ENCODE measurements at regions not wholly inside any gene's neighbourhood (a gene's known extent, or its start where the extent isn't known, plus 50 kb on each side); places are given as distances from the start of the nearest gene placed in this dataset.

DNA sequence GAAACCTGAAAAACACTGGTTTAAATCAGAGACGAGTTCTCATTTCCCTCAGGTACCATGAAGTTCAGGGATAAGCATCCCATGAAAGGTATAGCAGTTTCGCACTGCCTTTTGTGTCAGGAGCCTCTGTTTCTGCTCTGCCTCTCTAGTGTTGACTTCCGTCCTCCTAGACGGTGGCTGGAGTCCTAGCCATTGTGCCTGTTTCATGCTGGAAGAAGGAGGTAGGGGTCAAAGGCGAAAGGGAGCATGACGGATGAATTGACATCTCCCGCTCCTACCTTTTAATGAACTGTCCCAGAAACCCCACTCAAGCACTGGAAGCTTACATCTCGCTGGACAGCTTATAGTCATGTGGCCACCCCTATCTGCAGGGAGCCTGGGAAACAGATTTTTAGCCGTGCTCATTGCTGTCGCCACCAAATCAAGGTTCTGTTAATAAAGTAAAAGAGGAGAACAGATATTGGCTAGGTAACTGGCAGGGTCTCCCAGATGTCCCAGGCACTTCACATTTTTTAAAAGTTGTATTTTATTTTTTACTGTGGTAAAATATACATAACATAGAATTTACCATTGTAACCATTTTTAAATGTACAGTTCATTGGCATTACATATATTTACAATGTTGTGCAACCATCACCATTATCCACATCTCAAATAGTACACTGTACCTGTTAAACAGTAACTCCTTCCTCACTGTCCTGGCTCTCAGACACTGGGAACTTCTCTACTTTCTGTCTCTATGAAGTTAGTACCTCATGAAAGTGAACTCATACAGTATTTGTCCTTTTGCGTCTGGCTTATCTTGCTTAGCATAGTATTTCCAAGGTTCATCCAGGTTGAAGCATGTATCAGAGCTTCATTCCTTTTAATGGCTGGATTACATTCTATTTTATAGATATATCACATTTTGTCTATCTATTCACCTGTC lies 55.0 kb upstream of the CTLA4 start:
- in situ Hi-C loops (cut with MboI; ENCODE audit: low sequenced_read_pairs, unreplicated experiment) = loop anchor here (5.0 to 25.0 kb wide), 2 partner anchors 330 to 575 kb away; partner anchors contain the start of gene CYP20A1
- TF ChIP-seq, protein P1, sequence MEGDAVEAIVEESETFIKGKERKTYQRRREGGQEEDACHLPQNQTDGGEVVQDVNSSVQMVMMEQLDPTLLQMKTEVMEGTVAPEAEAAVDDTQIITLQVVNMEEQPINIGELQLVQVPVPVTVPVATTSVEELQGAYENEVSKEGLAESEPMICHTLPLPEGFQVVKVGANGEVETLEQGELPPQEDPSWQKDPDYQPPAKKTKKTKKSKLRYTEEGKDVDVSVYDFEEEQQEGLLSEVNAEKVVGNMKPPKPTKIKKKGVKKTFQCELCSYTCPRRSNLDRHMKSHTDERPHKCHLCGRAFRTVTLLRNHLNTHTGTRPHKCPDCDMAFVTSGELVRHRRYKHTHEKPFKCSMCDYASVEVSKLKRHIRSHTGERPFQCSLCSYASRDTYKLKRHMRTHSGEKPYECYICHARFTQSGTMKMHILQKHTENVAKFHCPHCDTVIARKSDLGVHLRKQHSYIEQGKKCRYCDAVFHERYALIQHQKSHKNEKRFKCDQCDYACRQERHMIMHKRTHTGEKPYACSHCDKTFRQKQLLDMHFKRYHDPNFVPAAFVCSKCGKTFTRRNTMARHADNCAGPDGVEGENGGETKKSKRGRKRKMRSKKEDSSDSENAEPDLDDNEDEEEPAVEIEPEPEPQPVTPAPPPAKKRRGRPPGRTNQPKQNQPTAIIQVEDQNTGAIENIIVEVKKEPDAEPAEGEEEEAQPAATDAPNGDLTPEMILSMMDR (IDR thresholded peaks at IDR 0.05; ENCODE audit: borderline replicate concordance, control extremely low read depth, extremely low read depth, insufficient read depth, missing control alignments) = no peak
- no peak for DNase-seq (ENCODE audit: low spot score)

DNA sequence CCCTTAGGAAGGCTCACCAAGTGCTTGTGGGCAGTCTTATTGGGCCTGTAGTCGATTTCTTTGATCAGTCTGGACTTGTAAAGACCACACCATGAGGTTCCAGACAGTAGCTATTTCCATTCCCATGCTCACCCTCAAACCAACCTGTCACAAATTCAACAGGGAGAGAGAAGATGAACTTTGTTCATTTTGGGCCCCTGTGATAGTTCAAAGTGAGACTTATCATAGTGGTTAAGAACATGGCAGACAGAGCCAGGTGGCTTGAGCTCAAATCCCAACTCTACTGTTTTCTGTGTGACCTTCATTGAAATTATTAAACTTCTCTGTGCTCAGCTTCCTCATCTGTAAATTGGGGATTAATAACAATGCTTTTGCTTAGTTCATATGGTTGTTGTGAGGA lies 53.9 kb upstream of the CTLA4 start:
- no peak for DNase-seq (ENCODE audit: low spot score)
- TF ChIP-seq, protein P1 (IDR thresholded peaks at IDR 0.05; ENCODE audit: borderline replicate concordance, control extremely low read depth, extremely low read depth, insufficient read depth, missing control alignments) = no peak
- in situ Hi-C loops (cut with MboI; ENCODE audit: low sequenced_read_pairs, unreplicated experiment) = loop anchor here (5.0 to 25.0 kb wide), 2 partner anchors 331 to 576 kb away; partner anchors contain the start of gene CYP20A1

DNA sequence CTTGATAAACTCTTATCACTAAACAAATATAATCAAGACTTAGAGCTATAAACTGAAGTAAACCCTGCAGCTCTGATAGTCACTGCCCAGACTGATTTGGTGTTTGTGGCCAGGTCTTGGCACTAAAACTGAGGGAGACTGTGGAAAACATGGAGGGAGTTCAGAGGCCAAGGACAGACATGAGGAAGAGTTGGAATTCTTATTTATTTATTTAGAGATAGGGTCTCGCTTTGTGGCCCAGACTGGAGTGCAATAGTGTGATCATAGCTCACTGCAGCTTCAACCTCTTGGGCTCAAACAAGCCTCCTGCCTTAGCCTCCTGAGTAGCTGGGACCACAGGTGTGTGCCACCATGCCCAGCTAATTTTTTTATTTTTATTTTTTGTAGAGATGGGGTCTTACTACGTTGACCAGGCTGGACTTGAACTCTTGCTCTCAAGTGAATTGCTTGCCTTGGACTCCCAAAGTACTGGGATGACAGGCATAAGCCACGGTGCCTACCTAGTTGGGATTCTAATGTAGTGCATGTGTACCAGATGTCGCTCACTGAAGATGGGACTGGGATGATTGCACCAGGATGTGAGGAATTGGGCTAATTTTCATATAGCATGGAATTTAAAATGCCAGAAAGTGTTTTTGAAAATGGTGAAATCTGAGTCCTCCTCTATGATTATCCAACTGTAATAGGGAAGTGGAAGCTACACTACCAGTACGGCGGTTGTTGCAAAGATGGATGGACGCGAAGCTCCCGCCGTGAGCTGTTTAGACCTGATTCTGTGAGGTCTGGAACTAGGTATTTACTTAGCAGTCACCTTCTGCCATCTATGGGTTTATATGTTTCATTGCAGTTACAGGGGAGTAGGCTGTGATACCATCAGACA lies 52.7 kb upstream of the CTLA4 start:
- in situ Hi-C loops (cut with MboI; ENCODE audit: low sequenced_read_pairs, unreplicated experiment) = loop anchor here (5.0 to 25.0 kb wide), 2 partner anchors 333 to 578 kb away; partner anchors contain the start of gene CYP20A1
- DNase-seq (ENCODE audit: low spot score) = peak; percentile 69
- TF ChIP-seq, protein P1 (IDR thresholded peaks at IDR 0.05; ENCODE audit: borderline replicate concordance, control extremely low read depth, extremely low read depth, insufficient read depth, missing control alignments) = peak; percentile 67

DNA sequence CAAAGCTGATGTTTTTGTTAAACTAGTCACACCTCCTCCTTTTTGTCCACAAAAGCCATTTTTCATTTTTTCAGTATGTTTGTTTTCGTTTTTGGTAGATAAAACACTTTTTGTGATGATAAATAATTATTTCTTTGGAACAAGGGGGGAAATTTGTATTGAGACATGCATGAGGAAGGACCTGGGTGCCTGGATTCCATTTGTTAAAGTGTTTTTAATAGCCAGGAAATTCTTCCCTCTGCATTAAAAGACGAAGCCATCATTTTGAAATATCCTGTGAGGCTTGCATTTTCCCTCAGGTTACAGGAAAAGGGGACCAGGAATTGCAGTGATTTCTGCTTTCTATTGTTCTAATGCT lies 52.1 kb upstream of the CTLA4 start:
- in situ Hi-C loops (cut with MboI; ENCODE audit: low sequenced_read_pairs, unreplicated experiment) = loop anchor here (25.0 kb wide), 1 partner anchor 578 kb away; the partner anchor contains the start of gene CYP20A1
- DNase-seq (ENCODE audit: low spot score) = no peak
- TF ChIP-seq, protein P1 (IDR thresholded peaks at IDR 0.05; ENCODE audit: borderline replicate concordance, control extremely low read depth, extremely low read depth, insufficient read depth, missing control alignments) = no peak

DNA sequence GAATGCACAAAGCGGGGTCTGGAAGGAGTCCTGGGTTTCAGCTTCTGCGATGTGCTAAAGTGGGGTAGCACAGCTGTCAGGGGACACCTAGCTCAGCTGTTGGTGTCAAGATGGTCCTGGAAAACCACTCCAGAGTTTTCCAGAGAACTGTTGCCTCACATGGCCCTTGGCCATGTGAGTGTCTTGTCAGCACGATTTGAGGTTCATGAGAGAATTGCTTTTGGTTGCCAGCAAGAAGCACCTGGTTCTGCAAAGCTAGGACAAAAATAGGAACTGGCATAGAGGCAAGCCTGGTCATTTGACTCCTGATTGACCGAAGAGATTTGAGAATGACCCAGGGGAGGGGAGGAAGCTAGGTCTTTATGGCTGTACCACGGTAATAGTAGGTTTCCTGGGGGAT lies 50.4 kb upstream of the CTLA4 start:
- TF ChIP-seq, protein P1 (IDR thresholded peaks at IDR 0.05; ENCODE audit: borderline replicate concordance, control extremely low read depth, extremely low read depth, insufficient read depth, missing control alignments) = no peak
- DNase-seq (ENCODE audit: low spot score) = no peak
- in situ Hi-C loops (cut with MboI; ENCODE audit: low sequenced_read_pairs, unreplicated experiment) = loop anchor here (25.0 kb wide), 1 partner anchor 580 kb away; the partner anchor contains the start of gene CYP20A1

Measured in GM13976 (cell line).